HL-60 (cell line): ENCODE measurements at regions not wholly inside any gene's neighbourhood (a gene's known extent, or its start where the extent isn't known, plus 50 kb on each side); places are given as distances from the start of the nearest gene placed in this dataset.
"Not testable (repeated sequence)": the region's sequence is repeated elsewhere in the genome, so short reads cannot be mapped to it uniquely, and the experiment has no call there.

Experiments
- DNase-seq, 2 experiments: peaks; one replicate each; pipeline ENCODE4 v3.0.0-alpha.2; 2010 to 2020; ENCODE audit warnings: low read depth in 1 of 2, low spot score in 1 of 2
- H3K27ac ChIP-seq: fragments of 250-450 bp; sonication (Bioruptor Pico); replicated peaks from 2 replicates; pipeline ENCODE4 v1.5.1; 2020; ENCODE audit warnings: mild to moderate bottlenecking, moderate library complexity
- H3K27me3 ChIP-seq: fragments of 250-450 bp; sonication (Bioruptor Pico); 2 replicates; pipeline ENCODE4 v1.5.1; 2021; ENCODE audit warnings: mild to moderate bottlenecking, moderate library complexity; ENCODE audit not compliant: insufficient read depth, poor library complexity, severe bottlenecking
- H3K4me3 ChIP-seq: replicated peaks from 2 replicates; pipeline ENCODE4 v1.5.1; 2011; ENCODE audit warnings: mild to moderate bottlenecking, control low read depth, low read length; ENCODE audit not compliant: insufficient read depth
- CTCF ChIP-seq: IDR thresholded peaks from one replicate; pipeline ENCODE4 v1.5.1; 2011; ENCODE audit warnings: low read length, control low read depth, inconsistent platforms; ENCODE audit not compliant: insufficient read depth
- GABPA ChIP-seq: IDR thresholded peaks from 2 replicates; pipeline ENCODE4 v1.6.1; 2012; ENCODE audit warnings: low read depth
- POLR2AphosphoS5 ChIP-seq: IDR thresholded peaks from 2 replicates; pipeline ENCODE4 v1.6.1; 2012; ENCODE audit warnings: low read depth
- REST ChIP-seq: IDR thresholded peaks from 2 replicates; pipeline ENCODE4 v1.6.1; 2012; ENCODE audit warnings: low read depth; ENCODE audit not compliant: insufficient replicate concordance
- SPI1 ChIP-seq: IDR thresholded peaks from 2 replicates; pipeline ENCODE4 v1.6.1; 2012; ENCODE audit warnings: low read depth, mild to moderate bottlenecking, borderline replicate concordance

- Histone ChIP-seq H3K4me3 (no peak overlapping the region), H3K27me3 (no peaks in the 10 kb centered on the region), H3K27ac (no peak overlapping the region)
- no peak for DNase-seq
- TF ChIP-seq SPI1: no peak
- no peak for TF ChIP-seq CTCF
- no peak for TF ChIP-seq POLR2AphosphoS5
- TF ChIP-seq GABPA: no peak
- TF ChIP-seq REST: no peak
Observed at GRCh38 chr21:28588997-28589396, 403.7 kb downstream of the LTN1 start.

GRCh38 chr21:28587748-28588147, 404.9 kb downstream of the LTN1 start:
- TF ChIP-seq POLR2AphosphoS5 (no peak), SPI1 (no peak), GABPA (no peak)
- Histone ChIP-seq H3K27me3 (no peaks in the 10 kb centered on the region), H3K27ac (no peak overlapping the region), H3K4me3 (no peak overlapping the region)
- DNase-seq: no peak

GRCh38 chr21:28581976-28582375, 410.7 kb downstream of the LTN1 start:
- no peak for DNase-seq
- Histone ChIP-seq H3K27ac (no peak overlapping the region), H3K27me3 (no peaks in the 10 kb centered on the region), H3K4me3 (no peak overlapping the region)
- TF ChIP-seq GABPA: no peak
- TF ChIP-seq SPI1: no peak
- TF ChIP-seq POLR2AphosphoS5: no peak
- TF ChIP-seq REST: no peak
- TF ChIP-seq CTCF: no peak

GRCh38 chr21:28581311-28581731, 411.4 kb downstream of the LTN1 start:
- peak; percentile 11 to 80 for DNase-seq
- not testable (repeated sequence) for H3K4me3 ChIP-seq, H3K27me3 ChIP-seq, H3K27ac ChIP-seq
- peak; percentile 41; the same call in 1 of the 2 replicates for TF ChIP-seq POLR2AphosphoS5

- TF ChIP-seq CTCF: no peak
- no peak for TF ChIP-seq SPI1
- no peak for TF ChIP-seq GABPA
- no peak for TF ChIP-seq REST
- no peak for TF ChIP-seq POLR2AphosphoS5
- Histone ChIP-seq H3K27me3 (no peaks in the 10 kb centered on the region), H3K4me3 (no peak overlapping the region), H3K27ac (no peak overlapping the region)
- no peak for DNase-seq
Observed at GRCh38 chr21:28580585-28580984, 412.1 kb downstream of the LTN1 start.
